ENCODE measurements at regions not wholly inside any gene's neighbourhood (a gene's known extent, or its start where the extent isn't known, plus 50 kb on each side); places are given as distances from the start of the nearest gene placed in this dataset.

DNA sequence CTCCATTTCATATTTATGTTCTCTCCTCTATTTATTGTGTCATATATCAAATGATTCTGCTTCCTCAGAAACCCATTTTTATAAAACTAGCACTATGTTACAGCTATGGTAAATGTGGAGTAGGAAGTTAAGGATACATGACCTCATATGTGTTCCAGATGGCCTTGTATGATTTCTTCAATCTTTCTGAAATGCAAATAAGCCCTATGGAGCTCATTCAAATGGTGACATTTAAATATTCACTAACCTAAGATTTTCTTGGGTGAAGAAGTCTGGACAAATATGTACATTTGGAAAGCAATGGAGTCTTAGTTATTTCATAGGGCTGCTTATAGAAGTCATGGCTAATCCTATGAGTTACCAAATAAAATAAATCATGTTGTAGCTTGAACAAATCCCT lies 782.5 kb downstream of the STPG2 start:
- TF ChIP-seq CTCF (IDR thresholded peaks at IDR 0.05; ENCODE audit: borderline replicate concordance, insufficient read depth, low read depth, low read length): no peak

GRCh38 chr4:97367878-97368277 lies 775.4 kb downstream of the STPG2 start:
- TF ChIP-seq CTCF (IDR thresholded peaks at IDR 0.05; ENCODE audit: borderline replicate concordance, insufficient read depth, low read depth, low read length): no peak
- no peak overlapping the region for H3K4me3 ChIP-seq (ENCODE audit: low read depth, low read length)

More for the DNA sequence above, 782.5 kb downstream of the STPG2 start:
- no peak overlapping the region for H3K4me3 ChIP-seq (ENCODE audit: low read depth, low read length)

DNA sequence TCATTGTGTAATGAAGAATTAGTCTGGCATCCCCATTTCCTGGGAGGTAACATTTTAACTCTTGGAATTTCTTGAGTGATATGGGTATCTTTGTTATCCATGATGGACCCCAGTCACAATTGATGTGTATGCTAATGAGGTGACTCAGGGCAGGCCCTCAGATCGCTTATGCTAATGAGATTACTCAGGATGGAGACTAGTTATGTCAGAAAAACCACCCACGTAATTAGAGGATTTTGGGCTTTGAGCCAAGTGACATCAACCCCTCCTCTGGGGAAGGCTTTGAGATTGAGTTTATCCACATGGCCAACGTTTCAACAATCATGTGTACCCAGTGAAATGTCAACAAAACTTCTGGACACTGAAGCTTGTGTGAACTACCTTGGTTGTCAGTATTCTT lies 772.7 kb downstream of the STPG2 start:
- TF ChIP-seq CTCF (IDR thresholded peaks at IDR 0.05; ENCODE audit: borderline replicate concordance, insufficient read depth, low read depth, low read length): no peak
- H3K4me3 ChIP-seq (ENCODE audit: low read depth, low read length): no peak overlapping the region

DNA sequence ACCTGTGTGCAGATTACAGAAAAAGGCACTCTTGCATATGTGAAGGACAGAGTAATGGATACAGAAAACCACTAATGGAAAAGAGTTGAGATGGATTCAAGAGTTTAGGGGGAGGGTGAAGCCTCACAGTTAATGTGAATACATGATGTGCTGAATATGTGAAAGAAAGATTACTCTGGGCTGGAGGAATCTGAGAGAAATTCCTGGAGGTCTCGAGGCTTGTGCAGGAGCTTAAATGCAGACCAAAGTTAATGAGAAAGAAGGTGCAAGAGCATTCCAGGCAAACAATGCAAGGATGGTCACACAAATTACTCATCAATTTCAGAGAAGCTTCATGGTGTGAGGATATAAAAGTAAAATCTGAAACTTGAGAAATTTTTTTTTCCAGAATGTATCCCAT lies 768.8 kb downstream of the STPG2 start:
- no peak for TF ChIP-seq CTCF (IDR thresholded peaks at IDR 0.05; ENCODE audit: borderline replicate concordance, insufficient read depth, low read depth, low read length)
- no peak overlapping the region for H3K4me3 ChIP-seq (ENCODE audit: low read depth, low read length)

DNA sequence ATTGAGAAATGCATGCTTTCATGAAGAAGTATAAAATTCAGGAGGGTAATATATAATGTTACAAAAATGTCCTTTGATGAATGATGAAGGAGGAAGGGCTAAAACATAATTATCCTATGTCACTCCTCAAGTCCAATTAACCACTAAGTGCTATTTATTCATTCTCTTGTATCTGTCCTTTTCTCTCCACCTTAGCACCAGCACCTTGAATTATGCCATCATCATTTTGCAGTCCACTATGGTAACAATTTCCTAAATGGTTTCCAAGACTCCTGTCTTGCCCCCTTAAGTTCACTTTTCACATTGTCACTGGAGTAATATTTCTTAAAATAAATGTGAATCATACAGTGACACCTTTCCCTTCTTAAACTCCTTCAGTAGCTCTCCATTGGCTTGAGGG lies 756.3 kb downstream of the STPG2 start:
- no peak for TF ChIP-seq CTCF (IDR thresholded peaks at IDR 0.05; ENCODE audit: borderline replicate concordance, insufficient read depth, low read depth, low read length)
- H3K4me3 ChIP-seq (ENCODE audit: low read depth, low read length): no peak overlapping the region

- TF ChIP-seq CTCF (IDR thresholded peaks at IDR 0.05; ENCODE audit: borderline replicate concordance, insufficient read depth, low read depth, low read length): no peak
- no peak overlapping the region for H3K4me3 ChIP-seq (ENCODE audit: low read depth, low read length)
Measured at GRCh38 chr4:97394653-97395052, 748.6 kb downstream of the STPG2 start.

- TF ChIP-seq CTCF (IDR thresholded peaks at IDR 0.05; ENCODE audit: borderline replicate concordance, insufficient read depth, low read depth, low read length): no peak
Measured at GRCh38 chr4:97396097-97396496, 747.2 kb downstream of the STPG2 start.

More at GRCh38 chr4:97396097-97396496, 747.2 kb downstream of the STPG2 start:
- H3K4me3 ChIP-seq (ENCODE audit: low read depth, low read length): no peak overlapping the region
